M059J (cell line): ENCODE measurements at regions not wholly inside any gene's neighbourhood (a gene's known extent, or its start where the extent isn't known, plus 50 kb on each side); places are given as distances from the start of the nearest gene placed in this dataset.

Experiments
- DNase-seq: peaks from one replicate; pipeline ENCODE4 v3.0.0-alpha.2; 2012; ENCODE audit warnings: low read depth

DNA sequence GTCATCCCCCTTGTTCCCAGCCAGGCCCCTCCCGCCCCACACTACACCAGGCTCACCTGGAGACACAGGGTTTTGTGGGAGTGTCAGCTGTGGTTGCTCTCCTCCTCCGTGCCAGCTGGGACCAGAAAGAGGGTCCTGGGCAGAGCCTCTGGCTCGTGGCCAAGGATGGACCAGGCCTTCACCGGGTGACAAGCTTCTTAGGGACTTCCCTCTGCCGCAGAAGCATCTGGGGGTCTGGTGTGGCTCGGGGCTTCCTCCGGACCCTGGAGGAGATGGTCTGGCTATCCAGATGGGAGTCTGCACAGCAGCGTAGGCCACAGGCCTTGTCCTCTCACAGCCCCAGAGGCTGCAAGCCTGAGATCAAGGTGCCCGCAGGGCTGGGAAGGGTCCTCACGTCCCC is 63.8 kb upstream of the CFAP46 start:
- no peak for DNase-seq

DNA sequence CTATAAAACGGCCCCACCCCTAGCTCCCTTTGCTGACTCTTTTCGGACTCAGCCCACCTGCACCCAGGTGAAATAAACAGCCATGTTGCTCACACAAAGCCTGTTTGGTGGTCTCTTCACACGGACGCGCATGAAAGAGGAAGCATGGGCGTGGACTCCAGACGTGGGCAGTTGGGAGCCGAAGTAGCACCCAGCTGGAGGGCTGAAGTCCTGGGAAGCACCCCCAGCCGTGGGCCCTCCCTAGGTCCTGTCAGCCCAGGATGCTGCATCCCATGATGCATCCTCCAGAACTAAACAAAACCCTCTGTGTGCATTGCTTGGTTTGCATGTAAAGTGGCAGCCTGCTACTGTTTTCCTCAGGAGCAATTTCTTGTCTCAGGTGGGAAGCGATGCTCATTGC is 62.1 kb upstream of the CFAP46 start:
- no peak for DNase-seq

DNA sequence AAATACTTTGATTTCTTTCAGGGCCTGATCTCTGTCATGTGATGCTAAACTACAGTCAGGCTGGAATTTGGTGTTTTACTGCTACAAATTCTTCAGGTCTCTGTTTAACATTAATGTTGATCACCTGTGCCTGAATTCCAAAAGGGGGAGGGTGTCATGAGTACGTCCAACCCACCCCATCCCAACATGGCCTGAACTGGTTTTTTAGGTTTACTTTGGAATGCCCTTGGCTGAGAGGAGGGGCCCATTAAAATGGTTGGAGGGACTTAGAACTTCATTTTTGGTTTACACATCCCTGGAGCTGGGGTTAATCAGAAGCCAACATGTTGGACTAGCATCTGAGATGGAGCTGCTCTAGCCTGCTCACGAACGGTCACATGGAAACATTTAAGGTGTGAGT is 60.8 kb upstream of the CFAP46 start:
- DNase-seq: no peak

DNA sequence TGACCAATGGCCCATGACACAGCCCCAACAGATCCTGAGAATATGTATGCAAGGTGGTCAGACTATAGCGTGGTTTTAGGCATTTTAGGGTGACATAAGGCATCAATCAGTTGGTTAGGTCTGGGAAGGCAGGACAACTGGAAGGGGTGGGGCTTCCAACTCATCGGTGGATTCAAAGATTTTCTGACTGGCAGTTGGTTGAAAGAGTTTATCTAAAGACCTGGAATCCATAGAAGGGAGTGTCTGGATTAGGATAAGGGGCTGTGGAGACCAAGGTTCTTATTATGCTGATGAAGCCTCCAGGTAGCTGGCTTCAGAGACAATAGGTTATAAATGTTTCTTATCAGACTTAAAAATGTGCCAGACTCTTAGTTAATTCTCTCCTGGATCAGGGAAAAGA is 60.3 kb upstream of the CFAP46 start:
- DNase-seq: no peak

DNA sequence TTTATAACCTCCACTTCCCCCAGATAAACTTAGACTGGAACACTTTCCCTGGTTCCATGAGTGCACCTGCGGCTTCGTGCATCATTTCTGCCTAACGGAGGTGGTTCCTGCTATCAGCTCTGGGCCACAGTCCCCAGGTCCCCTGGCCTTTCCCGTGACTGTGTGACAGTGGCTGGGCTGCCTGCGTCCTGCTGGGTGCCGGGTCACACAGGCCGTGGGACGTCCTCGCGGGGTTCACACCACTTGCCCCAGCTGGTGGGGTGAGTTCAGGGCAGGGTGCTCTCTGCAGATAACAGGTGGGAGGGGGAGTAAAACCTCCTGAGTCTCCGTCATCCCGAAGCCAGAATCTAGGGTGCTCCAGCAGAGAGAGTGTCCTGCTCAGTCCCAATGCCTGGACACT is 58.7 kb upstream of the CFAP46 start:
- DNase-seq: no peak

DNA sequence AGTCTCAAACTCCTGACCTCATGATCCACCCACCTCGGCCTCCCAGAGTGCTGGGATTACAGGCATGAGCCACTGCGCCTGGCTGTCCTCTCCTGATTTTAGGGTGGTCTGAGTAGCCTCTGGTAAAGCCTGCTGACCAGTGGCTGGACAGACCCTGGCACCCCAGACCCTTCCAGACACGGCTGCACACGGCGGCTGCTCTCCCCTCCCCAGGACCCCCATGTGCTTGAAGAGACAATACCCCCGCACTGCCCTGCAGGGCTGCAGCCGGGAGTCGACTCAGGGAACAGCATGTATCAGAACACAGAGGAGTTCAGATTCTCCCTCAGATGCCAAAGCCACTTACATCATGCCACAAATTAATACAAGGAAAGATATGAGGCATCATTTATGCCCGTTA is 58.3 kb upstream of the CFAP46 start:
- DNase-seq: no peak

DNA sequence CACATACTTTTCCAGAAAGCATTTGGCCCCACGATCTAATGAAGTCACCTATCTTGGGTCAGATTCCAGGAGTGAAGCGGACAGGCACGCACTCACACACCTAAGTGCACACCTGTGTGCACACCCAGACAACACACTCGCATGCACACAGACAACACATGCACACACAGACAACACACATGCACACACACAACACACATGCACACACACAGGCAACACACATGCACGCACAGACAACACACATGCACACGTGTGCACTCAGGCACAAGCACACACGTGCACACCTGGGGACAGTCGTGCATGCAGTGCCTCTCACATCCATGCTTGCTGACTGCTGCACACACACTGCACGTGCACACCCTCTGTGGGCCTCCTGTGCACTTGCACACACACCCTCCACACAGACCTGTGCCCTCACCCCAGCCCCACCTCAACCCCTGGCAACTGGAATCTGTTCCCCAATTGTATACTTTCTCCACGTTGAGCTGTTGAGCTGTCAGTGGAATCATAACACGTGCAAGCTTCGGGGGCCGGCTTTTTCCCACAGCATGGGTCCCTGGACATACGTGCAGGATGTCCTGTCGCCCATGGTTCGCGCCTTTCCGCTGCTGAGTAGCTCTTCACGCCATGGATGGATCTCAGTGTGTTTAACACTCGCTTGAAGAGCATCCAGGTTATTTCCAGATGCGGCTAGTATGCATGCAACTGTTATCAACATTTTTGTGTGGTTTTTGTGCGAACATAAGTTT is 55.3 kb upstream of the CFAP46 start:
- no peak for DNase-seq

DNA sequence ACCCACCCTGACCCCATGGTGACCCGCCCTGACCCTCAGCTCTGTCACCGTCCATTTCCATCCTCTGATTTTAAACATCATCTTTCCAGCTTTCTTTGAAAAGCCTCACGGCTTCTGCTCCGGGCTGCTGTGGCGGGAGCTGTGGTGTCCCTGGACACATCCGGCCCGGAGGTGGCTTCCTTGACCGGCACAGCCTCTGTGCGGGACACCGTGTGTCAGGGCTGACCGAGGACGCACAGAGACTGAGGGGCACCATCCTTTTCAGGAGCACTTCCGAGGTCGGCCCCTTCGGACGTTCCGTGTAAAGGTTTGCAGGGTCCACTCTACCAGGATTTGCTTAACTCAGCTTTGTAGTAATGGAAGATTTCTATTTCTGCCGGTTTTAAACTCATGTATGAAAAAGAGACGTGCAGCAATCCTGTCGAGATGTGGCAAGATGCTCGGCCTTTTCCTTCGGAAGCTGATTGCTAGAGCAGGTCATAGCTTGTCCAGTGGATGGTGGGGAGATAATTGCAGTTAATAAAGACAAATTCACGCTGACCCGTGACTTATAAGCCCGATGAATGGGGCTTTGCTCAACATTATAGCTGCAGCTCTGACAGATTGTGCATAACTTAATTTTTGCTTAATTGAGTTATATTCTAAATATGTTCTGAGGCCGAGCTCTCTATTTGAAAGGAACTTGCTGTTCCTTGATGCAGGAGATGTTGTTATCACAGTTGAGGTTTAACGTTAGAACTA is 54.4 kb upstream of the CFAP46 start:
- DNase-seq: no peak

DNA sequence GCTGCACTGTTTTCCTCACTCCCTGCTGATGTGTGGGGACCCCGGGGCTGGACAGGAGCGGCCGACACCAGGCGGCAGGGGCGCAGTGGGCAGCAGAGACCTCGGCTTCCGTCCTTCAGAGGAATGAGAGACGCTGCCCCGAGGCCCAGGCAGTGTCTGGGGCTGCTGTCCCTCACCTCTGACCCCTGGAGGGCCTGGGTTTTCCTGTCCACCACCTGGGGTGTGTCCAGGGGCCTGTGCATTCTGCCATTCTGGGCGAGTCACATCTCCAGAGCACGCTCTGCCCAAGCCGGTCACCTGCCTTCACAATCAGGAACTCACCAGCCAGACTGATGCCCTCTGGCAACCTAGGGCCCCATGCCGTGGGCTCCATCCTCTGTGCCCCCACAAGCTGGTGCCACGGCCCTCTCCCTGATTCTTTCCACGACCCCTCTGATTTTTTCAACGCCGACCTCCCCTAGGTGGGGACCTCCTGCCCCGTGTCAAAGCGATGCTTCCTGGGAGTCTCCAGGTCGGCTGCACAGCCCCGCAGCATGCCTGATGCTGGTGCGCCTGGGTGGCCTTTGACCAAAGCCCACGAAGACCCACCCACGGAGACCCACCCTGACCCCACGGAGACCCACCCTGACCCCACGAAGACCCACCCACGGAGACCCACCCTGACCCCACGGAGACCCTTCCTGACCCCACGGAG is 53.7 kb upstream of the CFAP46 start:
- DNase-seq: no peak

DNA sequence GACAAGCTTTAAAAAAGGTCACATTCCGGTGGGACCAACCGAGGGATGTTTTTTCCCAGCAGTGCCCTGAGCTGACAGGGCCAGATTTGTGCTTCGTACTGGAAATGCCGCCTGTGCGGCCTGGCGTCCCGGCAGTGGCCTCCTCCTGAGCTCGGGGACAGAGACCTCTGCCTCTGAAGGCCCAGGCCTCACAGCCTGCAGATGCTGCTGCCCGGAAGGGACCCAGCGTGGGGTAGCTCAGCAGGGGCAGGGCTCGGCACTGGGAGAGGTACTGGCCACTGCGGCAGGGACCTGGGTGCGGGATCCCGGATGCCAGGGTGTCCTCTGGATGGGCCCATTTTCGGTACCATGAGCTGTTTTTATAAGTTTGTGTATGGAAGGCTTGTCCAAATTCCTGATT is 52.4 kb upstream of the CFAP46 start:
- DNase-seq: no peak

DNA sequence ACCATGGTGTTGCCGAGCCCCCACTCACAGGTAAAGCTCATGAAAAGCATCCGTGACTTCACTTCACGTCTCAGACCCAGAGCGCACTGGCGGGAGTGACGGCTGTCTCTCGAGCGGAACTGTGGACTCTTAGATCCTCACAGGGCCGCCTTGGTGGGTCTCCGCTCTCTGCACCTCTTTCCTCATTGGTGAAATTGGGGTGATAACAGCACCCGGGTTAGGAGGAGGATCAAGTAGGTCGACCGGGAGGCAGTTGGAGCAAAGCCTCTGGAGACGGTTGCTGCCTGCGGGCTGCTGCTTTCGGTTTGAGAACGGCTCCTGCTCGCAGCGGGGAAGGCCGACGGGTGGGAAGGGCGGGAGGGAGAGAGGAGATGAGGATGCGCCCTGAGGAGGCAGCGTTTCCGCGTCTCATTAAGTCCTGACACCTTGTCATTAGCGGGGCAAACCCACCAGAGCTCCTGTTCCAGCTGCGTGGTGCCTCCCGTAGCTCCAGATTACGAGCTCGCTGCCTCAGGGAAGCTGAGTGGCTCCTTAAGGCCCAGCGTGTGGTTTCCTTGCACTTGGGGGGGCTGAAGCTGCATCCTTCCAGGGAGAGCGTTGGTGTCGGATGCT is 51.9 kb upstream of the CFAP46 start:
- peak; percentile 24 for DNase-seq

DNA sequence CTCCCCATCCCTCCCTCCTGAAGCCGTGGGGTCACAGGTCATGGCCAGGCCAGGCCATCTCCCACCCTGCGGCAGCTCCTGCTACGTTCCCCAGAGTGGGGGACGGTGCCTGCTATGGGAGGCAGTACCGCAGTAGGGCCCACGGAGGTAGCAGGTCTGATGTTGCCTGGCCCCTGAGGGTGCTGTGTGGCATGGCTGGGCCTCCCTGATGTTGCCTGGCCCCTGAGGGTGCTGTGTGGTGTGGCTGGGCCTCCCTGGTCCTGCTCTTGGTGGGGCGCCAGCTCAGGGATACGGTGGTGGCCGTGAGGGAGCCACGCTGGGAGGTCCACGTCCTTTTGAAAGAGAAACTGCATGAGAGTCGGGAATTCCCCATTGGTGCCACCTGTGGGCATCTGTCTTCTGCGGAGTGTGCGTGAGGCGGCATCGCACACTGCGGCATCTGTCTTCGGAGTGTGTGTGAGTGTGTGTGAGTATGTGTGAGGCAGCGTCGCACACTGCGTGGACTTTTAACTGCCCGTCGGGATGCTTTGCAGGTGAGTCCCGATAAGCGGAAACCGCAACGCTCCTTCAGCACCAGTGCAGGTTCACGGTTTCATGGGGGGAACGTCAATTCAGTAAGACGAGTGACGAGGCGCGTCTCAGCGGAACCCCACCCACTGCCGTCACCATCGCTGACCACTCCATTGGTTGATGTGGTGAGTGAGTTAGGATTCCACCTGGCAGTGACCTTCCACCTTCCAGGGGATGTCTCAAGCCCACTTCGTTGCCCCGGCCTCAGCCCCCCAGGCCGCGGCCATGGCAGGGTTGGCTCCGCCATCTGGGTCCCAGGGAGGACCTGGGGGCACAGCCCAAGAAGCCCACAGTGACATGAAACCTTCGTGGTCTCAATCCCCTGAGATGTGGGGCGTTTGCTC is 51.2 kb upstream of the CFAP46 start:
- DNase-seq: no peak

DNA sequence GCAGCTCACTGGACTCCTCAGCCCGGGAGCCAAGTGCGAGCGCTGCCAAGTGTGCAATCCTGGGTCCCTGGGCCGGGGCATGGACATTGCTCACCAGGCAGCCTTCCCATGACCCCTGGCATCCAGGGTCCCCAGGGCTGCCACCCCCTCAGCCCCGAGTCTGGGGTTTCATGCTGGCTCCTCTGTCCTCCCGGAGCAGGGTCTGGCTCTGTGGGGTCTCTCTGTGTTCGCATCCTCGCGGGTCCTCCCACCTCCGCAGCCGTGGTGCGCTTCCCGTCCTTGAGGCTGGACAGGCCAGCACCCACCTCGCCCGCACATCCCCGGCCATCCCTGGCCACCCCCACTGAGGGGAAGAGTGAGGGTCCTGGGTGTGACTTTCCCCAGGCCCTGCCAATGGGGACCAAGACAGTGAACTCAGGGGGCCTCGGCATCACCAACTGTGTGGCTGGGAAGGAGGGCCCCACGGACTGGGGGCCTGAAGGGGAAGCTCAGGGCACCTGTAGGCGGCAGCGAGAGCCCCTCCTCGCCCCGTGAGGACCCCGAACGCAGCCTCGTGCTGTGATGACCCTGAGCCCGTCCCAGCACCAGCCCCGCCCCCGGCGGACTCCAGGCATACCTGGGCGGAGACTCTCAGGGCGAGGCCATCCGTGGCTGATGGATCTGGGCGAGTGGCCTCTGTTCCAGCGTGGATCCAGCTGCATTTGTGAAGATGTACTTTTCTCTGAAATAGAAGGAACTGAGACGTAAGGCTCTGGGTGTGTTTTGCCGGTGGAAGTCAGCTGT is 50.3 kb upstream of the CFAP46 start:
- DNase-seq: no peak
